GM20431 (cell line): ENCODE measurements at regions not wholly inside any gene's neighbourhood (a gene's known extent, or its start where the extent isn't known, plus 50 kb on each side); places are given as distances from the start of the nearest gene placed in this dataset.

Source experiments
- in situ Hi-C: fragments of 300-500 bp; cut with MseI, MboI; formaldehyde crosslinking; loops from one replicate; pipeline ENCODE4 v1.15.0; 2020; ENCODE audit warnings: low sequenced_read_pairs; ENCODE audit not compliant: unreplicated experiment

GRCh38 chr10:83343676-83344075, 795.6 kb upstream of the GHITM start:
- in situ Hi-C loops: no loop called here

DNA sequence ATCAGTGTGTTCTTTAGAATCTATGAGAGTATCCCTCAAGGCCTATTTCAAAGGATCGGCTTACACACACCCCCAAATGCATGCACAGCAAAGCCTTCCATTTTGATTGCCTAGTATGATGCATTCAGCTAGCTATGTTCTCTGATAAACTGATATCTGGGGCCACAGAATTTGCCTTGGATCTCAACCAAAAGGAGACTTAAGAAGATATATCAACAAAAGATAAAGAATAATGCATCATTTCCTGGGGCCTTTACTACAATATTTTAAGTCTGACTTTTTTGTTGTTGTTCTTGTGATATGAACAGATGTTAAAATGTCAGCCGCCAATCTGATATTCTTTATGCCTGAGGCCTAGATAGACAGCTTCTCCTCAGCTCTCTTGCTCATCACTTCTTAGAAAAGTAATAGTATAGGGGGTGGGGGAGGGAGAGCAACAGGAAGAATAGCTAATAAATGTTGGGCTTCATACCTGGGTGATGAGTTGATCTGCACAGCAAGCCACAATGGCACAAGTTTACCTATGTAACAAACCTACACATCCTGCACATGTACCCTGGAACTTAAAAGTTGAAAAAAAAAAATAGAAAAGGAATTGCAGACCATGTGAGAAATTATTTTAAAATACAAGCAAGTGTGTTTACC, 792.9 kb upstream of the GHITM start:
- in situ Hi-C loops: no loop called here

DNA sequence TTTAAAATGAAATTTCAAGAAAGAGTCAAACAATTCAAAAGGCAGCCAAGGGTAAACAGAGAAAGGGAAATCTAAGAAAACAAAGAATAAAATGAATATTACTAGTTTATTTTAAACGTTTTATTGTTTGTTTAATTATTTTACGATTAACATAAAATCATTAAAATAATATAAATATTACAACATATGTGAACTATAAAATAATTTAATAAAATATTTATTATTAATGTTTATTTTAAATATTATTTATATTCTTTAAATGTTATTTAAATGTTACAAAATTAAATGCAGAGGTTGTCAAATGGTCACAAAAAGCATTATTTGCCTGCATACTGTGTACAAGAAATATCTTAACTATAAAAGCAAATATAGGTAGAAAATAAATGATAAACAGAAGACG, 786.7 kb upstream of the GHITM start:
- in situ Hi-C loops: no loop called here

DNA sequence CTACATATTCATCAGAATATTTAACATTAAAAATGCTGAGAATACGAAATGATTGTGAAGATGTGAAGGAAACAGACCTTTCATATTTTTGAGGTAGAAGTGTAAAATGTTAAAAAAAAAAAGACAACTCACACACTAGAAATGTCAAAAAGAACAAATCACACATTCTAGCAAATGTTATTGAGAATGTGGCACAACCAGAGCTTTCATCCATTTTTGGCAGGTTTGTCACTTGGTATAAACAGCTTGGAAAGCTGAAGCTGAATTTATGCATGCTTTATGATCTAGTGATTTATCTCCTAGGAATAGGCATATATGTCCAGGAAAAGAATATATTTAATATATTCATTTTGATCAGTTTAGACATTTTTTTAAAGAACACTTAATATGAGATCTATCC, 784.9 kb upstream of the GHITM start:
- in situ Hi-C loops: no loop called here

DNA sequence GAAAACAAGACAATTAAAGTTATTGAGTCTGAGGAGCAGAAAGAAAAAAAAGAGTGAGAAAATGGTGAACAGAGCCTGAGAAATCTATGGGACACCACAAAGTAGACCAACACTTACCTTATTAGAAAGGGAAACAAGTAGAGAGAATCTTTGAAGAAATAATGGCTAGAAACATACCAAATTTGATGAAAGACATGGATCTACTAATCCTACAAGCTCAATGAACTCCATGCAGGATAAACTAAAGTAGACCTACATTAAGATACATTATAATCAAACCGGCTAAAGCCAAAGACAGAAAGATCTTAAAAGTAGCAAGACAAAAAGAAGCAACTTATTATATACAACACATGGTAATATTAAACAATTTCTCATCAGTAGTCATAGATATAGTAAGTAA, 782.3 kb upstream of the GHITM start:
- in situ Hi-C loops: no loop called here

- in situ Hi-C loops: no loop called here
These were observed 781.7 kb upstream of the GHITM start for GRCh38 chr10:83357627-83358026.

DNA sequence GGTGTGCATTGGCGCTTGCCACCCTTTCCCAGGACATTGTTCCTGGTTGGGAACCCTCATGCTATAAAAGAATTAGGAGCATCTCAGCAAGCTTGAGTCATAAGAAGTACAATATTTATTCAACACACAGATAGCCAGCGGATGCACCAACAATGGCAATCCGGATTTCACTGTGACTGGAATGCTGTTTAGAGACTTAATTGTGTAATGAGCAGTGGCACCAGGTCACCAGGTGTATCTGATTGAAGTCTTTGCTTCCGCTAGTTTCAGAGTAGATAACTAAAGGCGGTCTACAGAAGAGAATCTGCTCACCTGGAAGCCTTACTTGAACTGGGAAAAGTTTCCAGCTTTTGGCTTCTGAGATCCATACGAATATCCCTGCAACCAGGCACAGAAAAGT, 772.3 kb upstream of the GHITM start:
- in situ Hi-C loops: no loop called here

- in situ Hi-C loops: no loop called here
These were observed 767.4 kb upstream of the GHITM start for GRCh38 chr10:83371696-83372490.

GRCh38 chr10:83372646-83373045, 766.7 kb upstream of the GHITM start:
- in situ Hi-C loops: no loop called here

DNA sequence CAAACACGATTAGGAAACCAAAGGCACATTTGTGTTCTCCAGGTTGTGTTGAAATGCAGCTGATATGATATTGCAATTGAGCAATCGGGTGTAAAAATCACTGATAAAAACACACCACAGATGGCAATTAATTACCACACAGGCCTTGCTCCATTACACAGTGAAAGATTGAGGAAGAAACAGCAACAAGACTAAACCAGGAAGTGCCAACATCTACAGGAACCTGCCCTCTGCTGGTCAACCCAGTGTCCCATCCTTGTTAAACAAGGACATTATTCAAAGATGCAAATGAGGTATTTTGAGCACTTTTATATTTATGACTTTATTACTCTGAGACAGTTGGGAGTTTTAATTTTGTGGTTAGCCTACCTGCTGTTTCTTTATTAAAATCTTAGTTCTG, 765.6 kb upstream of the GHITM start:
- in situ Hi-C loops: no loop called here

DNA sequence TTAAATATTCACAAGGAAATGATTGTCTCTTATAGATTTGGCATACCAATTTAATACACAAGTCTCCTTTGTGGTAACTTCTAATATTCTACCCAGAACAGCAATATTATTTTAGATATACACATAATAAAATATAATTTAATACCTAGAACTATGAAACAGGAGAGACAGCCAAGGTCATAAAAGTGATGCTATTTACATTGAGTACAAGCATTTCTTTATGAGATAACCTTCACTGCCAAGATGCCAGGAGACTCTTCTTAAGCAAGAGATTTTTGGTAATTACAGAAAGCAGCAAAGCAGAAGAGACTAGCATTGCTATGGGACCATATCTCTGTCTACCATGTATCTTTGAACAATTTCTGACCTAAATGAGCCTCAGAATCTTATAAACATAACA, 764.6 kb upstream of the GHITM start:
- in situ Hi-C loops: no loop called here

DNA sequence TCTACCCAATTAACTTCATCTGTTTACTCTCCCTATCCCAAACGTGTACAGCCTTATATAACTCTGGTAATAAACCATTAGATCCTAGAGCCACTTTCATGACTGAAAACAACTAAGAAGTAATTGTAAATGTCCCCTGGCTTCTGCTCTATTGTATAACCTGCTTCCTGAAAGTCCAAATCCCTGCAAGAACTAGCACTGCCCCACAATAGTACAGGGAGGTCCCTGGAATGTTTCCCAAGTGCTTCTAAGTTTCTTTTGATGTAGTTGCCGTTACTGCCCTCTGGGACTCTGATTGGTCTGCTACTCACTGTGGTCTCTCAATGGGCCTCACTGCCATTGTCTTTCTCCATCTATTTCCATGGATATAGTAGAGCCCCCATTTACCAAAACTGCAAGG, 764.0 kb upstream of the GHITM start:
- in situ Hi-C loops: no loop called here

DNA sequence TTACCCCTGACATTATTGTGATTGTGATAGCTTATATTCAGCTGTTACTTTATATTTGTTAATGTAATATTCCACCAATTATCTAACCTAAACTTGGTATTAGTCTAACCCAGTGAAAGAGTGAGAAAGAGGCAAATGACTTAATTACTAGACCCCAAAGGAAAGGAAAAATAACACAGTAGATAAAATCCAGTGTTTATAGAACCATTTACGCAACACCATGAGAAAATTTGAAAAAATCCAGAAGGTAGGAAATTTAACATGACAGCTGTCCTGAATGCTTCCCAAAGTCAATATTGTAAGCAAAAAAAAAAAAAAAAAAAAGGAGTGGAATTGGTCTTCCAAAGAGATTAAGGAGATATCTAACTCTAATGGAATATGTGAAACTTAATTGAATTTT, 741.5 kb upstream of the GHITM start:
- in situ Hi-C loops: no loop called here

DNA sequence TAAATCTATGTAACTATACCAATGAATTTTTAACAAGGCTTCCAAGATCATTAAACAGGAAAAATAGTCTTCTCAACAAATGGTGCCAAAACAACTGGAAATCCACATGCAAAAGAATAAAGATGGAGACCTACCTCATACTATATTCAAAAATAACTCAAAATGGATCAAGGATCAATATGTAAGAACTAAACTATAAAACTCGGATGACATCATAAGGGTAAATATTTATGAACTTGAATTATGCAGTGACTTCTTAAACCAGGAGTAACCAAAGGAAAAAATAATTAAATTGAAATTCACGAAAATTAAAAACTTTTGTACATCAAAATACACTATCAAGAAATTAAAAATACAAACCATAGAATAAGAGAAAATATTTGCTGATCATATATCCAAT, 728.7 kb upstream of the GHITM start:
- in situ Hi-C loops: no loop called here

- in situ Hi-C loops: no loop called here
These were observed 714.0 kb upstream of the GHITM start for GRCh38 chr10:83425306-83425705.

DNA sequence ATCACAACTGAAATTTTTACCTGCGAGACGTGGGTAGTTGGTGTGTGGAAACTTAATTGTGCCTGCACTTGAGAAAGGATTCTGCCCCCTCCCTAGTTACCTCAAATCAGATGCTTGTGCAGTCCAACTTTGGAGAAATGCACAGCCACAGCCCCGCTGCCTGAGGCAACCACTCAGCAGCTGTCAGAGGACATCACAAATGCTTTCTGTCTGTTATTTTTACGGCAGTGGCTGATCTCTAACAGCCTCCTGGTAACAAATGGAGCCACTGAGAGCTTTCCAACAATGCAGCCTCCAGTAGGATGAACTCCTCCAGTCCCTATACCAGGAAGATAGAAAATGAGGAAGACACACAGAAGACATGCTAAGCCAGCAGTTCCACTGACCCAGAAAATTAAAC, 712.2 kb upstream of the GHITM start:
- in situ Hi-C loops: no loop called here

DNA sequence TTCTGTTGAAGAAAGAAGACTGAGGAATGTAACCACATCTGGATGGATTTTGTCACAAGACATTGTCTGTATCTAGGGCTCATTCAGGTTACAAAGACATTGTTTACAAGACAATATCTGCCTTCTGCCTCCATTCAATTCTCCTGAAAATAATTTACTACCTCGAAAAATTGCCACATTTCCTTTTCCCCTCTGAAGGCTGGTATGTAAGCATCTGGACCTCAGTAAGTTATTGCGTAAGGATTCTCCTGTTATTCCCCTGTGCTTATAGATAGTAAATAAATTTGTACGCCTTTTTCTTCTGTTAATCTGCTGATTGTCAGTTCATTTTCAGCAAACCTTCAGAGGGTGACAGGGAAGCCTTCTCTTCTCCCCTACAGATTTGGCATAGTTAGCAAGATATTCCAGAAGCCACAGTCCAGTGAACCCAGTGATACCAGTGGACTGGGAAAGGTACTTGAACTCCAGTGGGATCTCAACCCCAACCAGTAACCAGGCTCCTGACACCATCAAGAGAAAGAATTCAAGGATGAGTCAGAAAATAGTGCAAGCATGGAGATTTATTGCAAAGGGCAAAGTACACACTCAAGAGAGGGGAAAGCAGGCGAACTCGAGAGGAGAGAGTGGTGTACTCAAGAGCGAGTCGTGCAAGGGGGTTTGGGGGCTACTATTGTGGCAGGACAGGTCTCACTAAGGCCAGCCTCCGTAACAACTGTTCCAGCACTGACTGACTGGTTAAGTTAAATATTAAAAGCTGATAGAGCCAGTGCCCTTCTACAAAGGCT, 706.9 kb upstream of the GHITM start:
- in situ Hi-C loops: no loop called here

- in situ Hi-C loops: no loop called here
These were observed 705.6 kb upstream of the GHITM start for GRCh38 chr10:83433705-83434104.

DNA sequence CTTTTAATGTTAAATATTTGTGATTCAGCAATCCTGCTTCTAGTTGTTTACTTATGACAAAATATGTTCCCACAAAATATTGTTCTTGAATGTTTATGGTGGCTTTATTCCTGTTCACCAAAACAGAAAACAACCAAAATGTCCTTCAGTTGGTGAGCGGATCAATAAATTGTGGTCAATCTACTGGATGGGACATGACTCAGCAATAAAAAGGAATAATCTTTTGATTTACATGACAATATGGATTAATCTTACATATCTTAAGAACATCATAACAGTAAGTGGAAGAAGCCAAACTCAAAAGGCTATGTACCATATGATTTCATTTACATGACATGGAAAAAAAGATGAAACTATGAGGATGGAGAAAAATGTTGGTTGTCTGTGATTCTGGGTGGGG, 691.3 kb upstream of the GHITM start:
- in situ Hi-C loops: no loop called here

- in situ Hi-C loops: no loop called here
These were observed 680.7 kb upstream of the GHITM start for GRCh38 chr10:83458611-83459010.

DNA sequence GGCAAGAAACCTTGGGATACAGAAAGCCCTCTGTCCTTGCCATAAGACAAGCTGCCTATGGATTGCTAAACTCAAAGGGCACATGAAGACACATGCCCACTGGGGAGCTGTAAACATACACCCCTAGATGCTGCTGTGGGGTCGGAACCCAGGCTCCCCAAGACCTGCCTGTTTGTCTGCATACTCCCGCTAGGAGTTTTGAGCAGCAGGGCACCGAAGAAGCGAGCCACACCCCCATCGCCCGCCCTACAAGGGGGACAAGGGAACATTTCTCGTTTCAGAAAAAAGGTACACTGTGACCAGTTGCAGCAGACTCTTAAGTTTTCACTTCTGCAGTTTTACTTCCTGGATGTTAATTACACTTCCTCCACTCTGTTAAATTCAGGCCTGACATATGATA, 680.2 kb upstream of the GHITM start:
- in situ Hi-C loops: no loop called here
